Stimulated activated CD4-positive, alpha-beta T cell treated with anti-CD3 and anti-CD28 coated beads, Interleukin-1b, Interleukin-23, amount 100 ng/mL, for 24 hours (primary cell): ENCODE measurements at regions not wholly inside any gene's neighbourhood (a gene's known extent, or its start where the extent isn't known, plus 50 kb on each side); places are given as distances from the start of the nearest gene placed in this dataset.
"Not testable (repeated sequence)": the region's sequence is repeated elsewhere in the genome, so short reads cannot be mapped to it uniquely, and the experiment has no call there.

Source experiments
- DNase-seq, 4 experiments: peaks; one replicate each; pipeline ENCODE4 v3.0.0-alpha.2; 2020; ENCODE audit warnings: low read depth in 4 of 4, low spot score in 1 of 4

DNA sequence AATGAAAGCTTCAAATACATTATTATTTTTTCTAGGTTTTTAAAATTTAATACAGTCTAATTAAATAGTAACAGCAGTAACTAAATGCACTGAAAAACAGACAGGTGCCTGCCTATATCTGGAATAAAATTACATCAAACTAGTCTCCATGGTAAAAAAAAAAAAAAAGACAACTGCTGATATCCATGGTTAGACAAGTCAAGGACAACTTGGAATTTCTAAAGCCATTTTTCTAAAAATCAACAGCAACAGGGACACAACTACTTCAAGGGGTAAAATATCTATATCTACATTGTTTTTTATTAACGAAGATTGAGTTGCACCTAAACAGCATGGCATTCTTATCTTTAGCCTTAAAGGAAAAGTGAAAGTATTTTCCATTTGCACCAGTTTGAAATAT is 74.7 kb upstream of the VPREB1 start:
- DNase-seq: no peak

DNA sequence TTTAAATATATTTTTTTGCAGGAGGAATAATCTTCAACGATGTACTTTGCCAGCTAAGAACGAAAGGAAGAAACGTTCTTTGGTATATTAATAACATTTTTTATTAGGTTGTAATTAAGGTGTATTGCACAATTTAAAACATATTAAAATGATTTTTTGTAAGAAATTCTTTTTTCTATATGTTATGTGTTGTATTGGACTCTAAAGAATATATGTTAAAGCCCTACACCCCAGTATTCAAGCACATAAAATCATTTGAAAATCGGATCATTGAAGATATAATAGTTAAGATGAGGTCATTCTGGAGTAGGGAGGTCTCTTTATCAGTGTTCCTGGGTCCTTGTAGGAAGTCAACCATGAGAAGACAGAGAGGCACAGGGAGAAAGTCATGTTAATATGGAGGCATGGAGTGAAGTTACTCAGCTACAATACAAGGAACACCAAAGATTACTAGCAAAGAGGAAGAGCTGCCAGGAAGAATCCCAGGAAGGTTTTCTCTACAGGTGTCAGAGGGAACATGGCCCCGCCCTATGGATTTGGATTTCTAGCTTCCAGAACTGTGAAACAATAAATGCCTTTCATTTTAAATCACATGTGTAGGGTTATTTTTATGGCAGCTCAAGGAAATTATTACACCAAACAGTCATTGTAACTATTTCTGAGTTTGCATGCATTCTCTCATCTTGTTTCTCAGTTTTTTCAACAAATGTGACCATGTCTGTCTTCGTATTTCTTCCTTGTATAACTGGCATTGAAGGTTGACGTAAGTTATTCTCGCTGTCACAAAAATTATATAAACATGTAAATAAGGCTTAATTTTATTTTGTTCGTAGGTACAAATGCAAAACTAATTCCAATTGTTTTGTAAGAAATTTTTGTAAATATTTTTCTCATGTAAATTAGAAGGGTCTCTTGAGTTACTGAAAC is 75.4 kb upstream of the VPREB1 start:
- no peak for DNase-seq

DNA sequence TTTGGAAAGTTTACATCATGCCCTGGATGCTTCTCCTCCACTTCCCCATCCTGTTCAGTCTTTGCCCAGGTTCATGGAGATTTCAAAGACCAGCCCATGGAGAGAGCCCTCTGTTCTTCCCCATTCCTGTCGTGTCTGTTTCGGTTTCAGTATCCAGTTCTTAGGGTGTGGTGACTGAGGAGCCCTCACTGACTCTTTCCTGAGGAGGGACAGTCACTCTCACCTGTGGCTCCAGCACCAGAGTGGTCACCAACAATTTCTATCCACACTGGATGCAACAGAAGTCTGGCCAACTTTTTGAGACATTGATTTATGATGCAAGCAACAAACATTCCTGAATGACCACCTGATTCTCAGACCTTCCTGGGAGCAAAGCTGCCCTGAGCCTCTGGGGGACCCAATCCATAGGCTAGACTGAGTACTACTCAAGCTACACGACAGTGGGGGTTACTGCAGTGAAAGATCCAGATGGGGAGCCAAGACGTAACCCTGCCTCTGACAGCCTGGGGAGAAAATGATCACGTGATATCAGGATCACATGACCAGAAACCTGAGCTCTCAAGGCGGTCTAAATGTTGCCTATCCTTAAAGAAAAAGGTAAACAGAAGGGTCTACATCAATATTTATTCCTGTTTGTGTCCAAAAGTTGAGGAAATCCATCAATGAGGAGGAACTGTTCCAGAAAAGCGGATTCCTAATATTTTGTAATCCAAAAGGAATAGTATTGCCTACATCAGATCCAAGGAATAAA is 76.2 kb upstream of the VPREB1 start:
- DNase-seq: no peak

DNA sequence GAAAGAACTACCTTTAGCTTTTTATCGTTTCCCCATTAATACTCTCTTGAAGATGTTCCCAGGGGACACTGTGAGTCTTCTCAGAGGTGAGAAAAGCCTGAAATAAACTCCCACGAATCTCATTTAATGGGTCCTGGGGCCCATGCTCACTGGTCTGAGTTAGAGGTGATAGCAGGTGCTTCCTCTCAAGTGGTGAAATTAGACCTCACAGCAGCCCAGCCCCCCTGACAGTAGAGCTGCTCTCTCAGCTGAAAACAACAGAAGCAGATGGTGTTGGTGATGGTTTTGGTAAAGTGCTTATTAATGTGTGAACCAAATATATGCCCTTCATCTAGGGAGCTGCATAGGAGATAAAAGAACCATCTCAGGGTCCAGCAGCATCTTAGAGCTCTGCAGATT is 76.8 kb upstream of the VPREB1 start:
- no peak for DNase-seq

DNA sequence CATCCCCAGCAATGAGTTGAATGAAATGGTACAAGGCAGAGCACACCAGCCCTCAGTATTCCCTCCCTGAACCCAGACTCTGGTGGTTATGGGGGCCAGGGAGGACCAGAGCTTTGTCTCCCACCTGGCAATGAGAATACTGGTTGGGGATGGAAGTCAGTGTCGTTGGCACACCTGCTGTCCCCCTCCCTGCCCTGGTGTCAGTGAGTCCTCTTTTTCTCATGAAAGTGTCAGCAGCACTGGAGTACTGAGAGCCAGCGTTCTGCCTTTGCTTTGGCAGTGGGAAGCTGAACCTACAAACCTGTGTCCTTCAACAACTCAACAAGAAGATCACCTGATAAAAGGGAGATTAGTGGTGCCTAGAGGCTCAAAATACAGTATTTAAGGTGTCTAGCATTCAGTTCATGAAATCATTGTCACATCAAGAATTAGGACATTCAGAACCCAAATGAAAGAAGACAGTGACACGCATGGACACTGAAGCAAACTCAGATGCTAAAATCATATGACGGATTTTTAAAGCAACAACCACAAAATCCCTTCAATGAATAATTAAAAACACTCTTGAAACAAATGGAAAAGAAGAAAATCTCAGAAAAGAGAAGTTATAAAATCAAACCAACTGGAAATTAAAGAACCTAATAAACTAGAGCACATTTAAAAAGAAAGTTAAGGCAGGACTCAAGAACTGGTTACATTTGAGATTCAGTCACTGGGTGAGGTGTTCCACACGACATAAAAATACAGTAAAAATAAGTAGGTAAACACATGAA is 77.5 kb upstream of the VPREB1 start:
- no peak for DNase-seq

DNA sequence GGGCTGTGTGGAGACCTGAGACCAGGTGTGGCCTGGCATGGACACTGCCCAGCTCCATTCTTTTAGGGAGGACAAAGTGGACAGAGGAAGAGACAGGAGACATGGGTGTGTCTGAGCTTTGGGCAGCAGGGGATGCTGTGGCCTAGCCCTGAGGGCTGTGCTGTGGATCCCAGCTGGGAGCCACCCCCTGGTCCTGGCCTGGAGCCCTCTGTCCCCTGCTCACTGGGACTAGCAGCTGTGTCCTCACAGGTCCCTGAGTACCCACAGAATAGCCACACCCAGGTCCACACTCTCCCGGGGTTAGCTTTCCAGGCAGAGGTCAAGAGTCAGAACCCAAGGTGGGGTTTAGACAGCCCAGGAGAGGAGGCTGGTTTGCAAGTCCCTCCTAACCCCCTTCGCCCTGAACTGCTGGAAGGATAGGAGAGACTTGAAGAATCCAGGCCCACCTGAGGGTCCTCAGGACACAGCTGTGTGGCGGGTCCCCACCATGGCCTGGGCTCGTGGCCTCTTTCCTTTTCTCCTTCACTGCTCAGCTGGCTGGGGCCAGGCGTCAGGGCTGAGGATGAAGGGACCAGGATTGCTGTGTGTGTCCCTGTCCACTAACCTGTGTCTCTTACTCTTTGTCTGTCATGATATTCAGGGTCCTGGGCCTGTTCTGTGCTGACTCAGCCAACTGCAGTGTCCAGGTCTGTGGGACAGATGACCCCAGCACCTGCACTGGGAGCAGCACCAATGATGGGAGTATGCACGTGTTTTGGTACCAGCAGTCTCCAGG is 78.5 kb upstream of the VPREB1 start:
- DNase-seq: no peak

DNA sequence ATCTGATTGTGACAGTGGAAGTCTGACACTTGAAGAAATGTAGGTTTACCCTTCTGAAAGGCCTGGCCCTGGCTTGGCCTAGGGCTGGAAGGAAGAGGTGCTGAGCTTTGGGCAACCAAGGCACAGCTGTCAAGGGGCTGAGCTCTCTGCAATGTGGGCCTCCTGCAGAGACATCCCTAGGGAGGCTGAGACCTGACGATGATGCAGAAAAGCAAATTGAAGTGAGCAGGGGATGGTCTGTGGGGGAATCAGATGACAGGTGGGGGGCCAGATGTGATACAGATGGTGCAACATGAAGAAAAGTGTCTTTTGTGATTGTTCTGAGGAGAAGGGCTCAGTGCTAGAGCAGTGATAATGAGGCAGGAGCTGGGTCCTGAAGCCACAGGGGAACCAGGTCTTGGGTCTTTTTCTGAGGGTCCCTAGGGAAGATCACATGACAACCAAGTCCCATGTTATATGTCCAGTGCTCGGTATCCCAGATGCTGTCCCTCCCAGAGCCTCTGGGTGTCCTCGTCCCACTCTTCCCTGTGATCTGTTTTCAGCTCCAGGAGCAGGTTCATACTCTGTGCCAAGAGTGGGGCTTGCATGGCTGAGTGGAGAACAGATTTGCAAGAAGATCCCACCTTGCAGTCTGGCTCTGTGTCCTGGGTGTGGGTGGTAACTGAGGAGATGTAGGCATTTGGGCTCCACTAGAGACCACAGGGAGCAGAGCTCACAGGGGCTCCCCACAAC is 79.9 kb upstream of the VPREB1 start:
- DNase-seq: no peak

DNA sequence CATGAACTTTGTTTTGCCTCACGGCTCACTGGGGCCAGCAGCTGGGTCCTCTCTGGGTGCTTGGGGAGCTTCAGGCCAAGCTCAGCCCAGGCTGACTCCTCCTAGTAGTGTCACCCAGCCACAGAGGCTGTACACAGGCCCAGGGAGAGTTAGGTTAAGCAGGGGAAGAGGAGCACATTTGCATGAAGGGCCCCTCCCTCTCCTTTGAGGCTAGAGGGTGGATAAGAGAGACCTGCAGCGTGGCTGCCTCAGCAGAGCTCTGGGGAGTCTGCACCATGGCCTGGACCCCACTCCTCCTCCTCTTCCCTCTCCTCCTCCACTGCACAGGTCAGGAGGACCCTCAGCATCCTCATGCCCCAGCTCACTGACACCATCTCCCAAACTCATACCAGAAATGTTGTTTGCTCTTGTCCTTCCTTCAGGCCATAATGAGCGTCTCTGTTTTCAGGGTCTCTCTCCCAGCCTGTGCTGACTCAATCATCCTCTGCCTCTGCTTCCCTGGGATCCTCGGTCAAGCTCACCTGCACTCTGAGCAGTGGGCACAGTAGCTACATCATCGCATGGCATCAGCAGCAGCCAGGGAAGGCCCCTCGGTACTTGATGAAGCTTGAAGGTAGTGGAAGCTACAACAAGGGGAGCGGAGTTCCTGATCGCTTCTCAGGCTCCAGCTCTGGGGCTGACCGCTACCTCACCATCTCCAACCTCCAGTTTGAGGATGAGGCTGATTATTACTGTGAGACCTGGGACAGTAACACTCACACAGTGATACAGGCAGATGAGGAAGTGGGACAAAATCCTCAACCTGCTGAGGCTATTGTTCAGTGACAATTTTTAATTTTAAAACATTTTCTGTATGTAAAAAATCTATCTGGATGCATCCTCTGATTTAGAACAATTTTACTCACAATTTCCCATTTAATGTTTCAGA is 82.4 kb upstream of the VPREB1 start:
- no peak for DNase-seq

DNA sequence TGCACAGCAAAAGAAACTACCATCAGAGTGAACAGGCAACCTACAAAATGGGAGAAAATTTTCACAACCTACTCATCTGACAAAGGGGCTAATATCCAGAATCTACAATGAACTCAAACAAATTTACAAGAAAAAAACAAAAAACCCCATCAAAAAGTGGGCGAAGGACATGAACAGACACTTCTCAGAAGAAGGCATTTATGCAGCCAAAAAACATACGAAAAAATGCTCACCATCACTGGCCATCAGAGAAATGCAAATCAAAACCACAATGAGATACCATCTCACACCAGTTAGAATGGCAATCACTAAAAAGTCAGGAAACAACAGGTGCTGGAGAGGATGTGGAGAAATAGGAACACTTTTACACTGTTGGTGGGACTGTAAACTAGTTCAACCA is 83.8 kb upstream of the VPREB1 start:
- DNase-seq: not testable (repeated sequence)

DNA sequence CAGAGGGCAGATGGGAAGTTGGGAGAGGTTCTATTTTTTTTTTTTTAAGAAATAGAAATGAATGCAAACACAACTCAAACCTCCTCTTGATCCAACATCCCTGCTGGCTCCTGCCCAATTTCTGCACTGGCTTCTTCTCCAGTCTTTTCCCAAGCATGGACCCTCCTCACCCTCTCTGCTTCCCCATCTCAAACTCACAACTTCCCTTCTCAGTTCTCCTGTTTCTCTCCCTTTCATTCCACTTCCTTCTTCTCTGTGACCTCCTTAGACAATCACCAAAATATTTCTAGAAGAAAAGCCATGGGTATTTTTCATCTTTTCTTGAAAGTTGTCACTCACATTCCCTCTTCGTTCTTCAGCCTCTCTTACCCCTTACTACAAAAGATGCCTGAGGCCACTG is 85.2 kb upstream of the VPREB1 start:
- no peak for DNase-seq

DNA sequence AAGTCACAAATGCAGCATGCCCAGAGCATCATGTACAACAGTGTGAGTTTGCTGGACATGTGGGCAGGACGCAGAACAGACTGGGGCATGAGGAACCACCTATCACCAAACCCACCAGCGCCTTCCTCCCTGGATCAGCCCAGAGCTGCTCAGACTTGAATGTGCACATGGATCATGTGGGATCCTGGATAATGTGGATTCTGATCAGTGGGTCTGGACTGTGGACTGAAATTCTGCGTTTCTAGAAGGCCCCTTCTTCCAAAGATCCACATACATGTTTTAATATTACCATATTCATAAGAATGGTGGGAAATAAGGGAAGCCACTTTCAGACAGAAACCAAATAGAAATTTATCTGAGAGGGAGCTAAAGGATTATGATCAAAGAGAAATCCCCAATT is 85.6 kb upstream of the VPREB1 start:
- DNase-seq: no peak

DNA sequence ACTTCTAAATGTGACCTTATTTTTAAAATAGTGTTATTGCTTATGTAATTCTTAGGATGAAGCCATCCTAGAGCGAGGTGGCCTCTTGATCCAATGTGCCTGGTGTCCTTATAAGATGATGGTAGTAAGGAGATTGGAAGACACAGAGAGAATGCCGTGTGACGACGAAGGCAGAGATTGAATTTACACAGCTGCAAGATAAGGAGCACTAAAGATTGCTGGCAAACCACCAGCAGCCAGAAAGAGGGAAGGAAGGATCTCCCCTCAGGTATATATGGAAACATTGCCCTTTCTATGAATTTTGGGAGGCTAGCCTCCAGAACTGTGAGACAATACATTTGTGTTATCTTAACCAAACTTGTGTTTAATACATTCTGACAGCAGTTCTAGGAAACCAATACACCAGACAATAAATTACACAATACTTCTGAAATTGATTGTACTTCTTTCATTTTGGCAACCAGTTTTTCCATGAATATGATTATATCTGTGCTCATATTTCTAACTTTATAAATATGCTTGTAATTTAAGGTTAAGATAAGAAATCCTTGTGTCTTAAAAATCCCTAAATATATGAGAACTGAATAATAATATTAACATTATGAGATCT is 86.3 kb upstream of the VPREB1 start:
- no peak for DNase-seq

DNA sequence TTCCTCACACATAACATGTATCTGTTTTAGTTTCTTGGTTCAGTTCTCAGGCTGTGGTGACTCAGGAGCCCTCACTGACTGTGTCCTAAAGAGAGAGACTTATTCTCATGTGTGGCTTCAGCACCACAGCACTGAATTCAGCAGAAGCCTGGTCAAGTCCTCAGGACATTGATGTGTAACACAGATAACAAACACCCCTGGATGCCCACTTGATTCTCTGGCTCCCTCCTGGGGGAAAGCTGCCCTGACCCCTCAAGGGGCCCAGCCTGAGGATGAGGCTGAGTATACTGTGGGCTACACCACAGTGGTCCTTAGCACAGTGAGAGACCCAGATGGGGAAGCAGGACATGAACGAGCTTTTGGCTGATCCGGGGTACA is 87.2 kb upstream of the VPREB1 start:
- DNase-seq: no peak

DNA sequence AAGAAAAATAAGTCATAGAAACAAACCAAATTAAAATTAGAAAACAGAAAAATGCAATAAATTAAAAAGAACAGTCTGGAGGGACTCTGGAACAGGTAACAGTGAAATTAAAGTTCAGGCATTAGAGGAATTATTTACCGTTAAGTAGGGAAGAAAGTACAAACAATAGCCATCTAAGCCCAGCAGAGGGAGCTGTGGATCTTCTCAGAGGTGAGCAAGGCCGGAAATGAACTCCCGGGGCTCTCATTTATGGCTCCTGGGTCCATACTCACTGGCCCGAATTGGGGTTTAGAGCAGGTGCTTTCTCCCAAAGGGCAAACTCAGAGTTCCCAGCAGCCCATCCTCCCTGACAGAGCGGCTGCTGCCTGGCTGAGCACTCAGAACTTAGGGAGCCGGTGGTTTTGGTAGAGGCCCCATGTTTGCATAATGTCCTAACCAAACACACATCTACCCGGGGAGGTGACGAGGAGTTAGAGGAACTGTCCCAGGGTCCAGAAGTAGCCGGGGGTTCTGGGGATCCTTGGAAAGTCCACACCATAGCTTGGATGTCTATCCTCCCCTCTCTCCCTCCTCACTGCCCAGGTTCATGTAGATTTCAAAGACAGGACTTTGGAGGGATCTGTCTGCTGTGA is 87.8 kb upstream of the VPREB1 start:
- peak; percentile 29 to 52 (median 45) for DNase-seq

DNA sequence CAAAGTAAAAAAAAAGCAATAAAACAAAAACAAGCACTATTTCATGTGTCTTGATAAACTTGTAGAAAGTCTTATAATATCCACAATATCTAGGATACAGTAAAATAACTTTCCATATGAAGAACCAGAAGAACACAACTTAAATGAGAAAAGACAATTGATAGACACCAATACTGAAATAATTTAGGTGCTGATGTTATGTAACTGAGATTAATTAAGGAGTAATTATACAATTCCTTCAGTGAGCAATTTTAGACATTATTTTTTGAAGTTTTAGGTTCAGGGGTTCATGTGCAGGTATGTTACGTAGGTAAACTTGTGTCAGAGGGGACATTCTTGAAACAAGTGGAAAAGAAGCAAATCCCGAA is 88.3 kb upstream of the VPREB1 start:
- no peak for DNase-seq

DNA sequence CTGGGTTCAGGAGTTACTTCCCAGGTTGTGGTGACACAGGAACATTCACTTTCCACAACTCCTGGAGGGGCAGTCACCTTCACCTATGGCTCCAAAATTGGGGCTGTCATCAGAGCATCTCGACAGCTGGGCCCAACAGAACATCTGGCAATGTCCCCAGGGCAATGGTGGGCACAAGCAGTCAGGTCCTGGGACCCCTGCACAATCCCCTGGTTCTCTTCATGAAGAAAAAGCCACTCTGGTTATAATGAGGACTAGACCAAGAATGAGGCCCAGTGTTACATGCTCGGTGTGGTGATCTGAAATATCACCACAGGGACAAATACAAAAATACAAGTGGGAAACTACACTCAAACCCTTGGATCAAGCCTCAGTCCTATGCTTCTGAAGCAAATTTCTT is 89.0 kb upstream of the VPREB1 start:
- DNase-seq: no peak

DNA sequence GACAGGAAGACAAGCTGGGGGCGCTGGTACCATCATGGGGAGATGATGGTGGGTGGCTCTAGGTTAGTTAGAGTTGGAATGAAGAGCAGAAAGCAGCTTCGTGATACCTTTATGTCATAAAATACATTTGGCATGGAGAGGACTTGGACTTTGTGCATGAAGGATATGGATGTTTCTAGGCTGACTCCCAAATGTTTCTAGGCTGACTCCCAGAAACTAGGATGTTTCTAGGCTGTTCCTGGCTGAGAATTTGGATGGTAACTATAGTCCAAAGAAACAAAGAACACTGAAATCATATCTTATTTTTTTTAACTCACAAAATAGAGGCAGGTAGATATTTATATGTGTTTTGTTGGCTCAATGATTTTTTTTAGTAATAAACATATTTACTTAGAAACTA is 89.4 kb upstream of the VPREB1 start:
- no peak for DNase-seq

DNA sequence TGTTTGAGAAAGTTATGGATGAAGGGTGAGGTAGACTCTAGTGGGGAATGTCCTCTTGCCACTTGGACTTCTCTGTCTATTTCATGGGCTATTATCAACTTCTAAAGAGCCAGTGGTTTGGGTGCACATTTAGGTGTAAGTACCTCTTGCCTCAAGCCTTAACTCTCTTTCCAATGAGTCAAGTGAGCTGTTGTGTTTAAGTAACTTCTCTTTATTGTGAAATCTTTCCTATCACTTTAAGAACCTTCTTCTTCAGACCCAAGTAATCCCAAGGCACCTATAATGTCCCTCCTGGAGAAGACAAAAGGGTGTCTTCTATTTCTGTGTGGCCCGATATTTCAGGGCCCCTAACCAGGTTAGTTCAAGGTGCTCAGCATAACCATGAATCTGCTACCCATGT is 90.5 kb upstream of the VPREB1 start:
- no peak for DNase-seq
